ENCODE measurements at regions not wholly inside any gene's neighbourhood (a gene's known extent, or its start where the extent isn't known, plus 50 kb on each side); places are given as distances from the start of the nearest gene placed in this dataset.

GRCh38 chr4:11342401-11342800 is 86.3 kb downstream of the HS3ST1 start:
- no peak for DNase-seq

- no peak for DNase-seq
Measured at GRCh38 chr4:11341337-11342043, 87.2 kb downstream of the HS3ST1 start.

- no peak for DNase-seq
Measured at GRCh38 chr4:11338956-11339782, 89.5 kb downstream of the HS3ST1 start.

- DNase-seq = no peak
Measured at GRCh38 chr4:11337287-11337686, 91.4 kb downstream of the HS3ST1 start.

GRCh38 chr4:11336435-11336834 is 92.3 kb downstream of the HS3ST1 start:
- DNase-seq = no peak

GRCh38 chr4:11334887-11335286 is 93.8 kb downstream of the HS3ST1 start:
- no peak for DNase-seq

GRCh38 chr4:11328401-11328800 is 100.3 kb downstream of the HS3ST1 start:
- no peak for DNase-seq

GRCh38 chr4:11326021-11326420 is 102.7 kb downstream of the HS3ST1 start:
- DNase-seq = no peak

GRCh38 chr4:11323771-11324170 is 104.9 kb downstream of the HS3ST1 start:
- no peak for DNase-seq

- no peak for DNase-seq
Measured at GRCh38 chr4:11313157-11313943, 115.3 kb downstream of the HS3ST1 start.

GRCh38 chr4:11312389-11312788 is 116.3 kb downstream of the HS3ST1 start:
- no peak for DNase-seq

- DNase-seq = no peak
Measured at GRCh38 chr4:11301075-11301660, 127.5 kb downstream of the HS3ST1 start.

- no peak for DNase-seq
Measured at GRCh38 chr4:11299836-11300235, 128.9 kb downstream of the HS3ST1 start.

GRCh38 chr4:11299016-11299415 is 129.7 kb downstream of the HS3ST1 start:
- DNase-seq = no peak

GRCh38 chr4:11298451-11298850 is 130.2 kb downstream of the HS3ST1 start:
- no peak for DNase-seq

- DNase-seq = no peak
Measured at GRCh38 chr4:11297627-11298026, 131.1 kb downstream of the HS3ST1 start.

GRCh38 chr4:11297201-11297600 is 131.5 kb downstream of the HS3ST1 start:
- no peak for DNase-seq

GRCh38 chr4:11293866-11294265 is 134.8 kb downstream of the HS3ST1 start:
- no peak for DNase-seq

GRCh38 chr4:11287055-11287454 is 141.6 kb downstream of the HS3ST1 start:
- no peak for DNase-seq

GRCh38 chr4:11286533-11286932 is 142.2 kb downstream of the HS3ST1 start:
- no peak for DNase-seq

- DNase-seq = no peak
Measured at GRCh38 chr4:11281720-11282119, 147.0 kb downstream of the HS3ST1 start.

- DNase-seq = no peak
Measured at GRCh38 chr4:11271263-11271662, 157.4 kb downstream of the HS3ST1 start.

- DNase-seq = no peak
Measured at GRCh38 chr4:11268149-11268548, 160.5 kb downstream of the HS3ST1 start.

Data from right hindlimb (tissue), 1 donor.